ENCODE measurements at regions not wholly inside any gene's neighbourhood (a gene's known extent, or its start where the extent isn't known, plus 50 kb on each side); places are given as distances from the start of the nearest gene placed in this dataset.

DNA sequence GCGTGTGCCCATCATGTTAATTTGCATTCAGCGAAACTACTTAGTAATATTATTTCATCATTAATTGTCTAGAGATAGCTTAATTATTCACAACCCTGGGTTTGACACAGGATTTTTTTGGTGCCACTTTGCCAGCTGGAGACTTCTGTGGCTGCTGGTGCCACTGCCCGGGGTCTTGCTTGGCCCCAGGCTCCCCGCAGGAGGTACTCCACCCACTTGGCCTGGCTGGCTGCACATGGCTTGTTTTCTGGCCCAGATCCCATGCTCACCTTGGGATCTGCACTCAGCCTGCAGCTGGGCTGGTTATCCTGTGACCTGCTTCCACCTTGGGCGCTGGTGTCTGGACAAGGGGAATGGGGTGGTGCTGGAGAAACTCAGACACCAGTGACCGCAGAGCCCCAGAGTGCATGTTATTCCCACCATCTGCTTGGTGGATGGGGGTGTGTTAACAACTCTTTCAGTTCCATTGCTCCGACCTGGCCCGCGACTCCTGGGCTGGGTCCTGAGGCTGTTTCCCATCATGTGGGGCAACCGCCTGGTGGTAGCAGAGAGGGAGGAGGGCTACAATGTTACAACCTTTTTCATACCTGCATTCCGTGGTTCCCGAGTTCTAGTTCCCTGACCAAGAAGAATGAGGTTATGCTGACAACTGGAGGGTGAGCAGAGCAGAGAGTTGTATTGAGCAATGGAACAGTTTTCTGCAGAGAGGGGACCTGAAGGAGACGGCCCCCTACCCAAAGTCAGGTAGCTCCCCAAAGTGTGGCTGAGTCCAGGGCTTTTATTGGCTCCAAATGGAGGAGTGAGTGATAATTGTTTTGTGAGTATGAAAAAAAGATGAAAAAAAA is 1950.0 kb upstream of the IGFBP7 start:
- no peaks in the 10 kb centered on the region for H3K36me3 Mint-ChIP-seq (ENCODE audit: low read depth)
- intact Hi-C loops (cut with micrococcal nuclease), result no loop called here
- no peak overlapping the region for H3K27ac Mint-ChIP-seq
- peaks cover 4% of the 10 kb centered on the region for H3K9me3 Mint-ChIP-seq
- DNase-seq (no peak), ATAC-seq (ENCODE audit: low read depth) (no peak)
- H3K4me3 Mint-ChIP-seq, result no peak overlapping the region
- no peaks in the 10 kb centered on the region for H3K4me1 Mint-ChIP-seq
- ChIA-PET POLR2A (no interaction called here), CTCF (no interaction called here)
- TF ChIP-seq CTCF (IDR thresholded peaks at IDR 0.05), result no peak
- no peaks in the 10 kb centered on the region for H3K27me3 Mint-ChIP-seq

DNA sequence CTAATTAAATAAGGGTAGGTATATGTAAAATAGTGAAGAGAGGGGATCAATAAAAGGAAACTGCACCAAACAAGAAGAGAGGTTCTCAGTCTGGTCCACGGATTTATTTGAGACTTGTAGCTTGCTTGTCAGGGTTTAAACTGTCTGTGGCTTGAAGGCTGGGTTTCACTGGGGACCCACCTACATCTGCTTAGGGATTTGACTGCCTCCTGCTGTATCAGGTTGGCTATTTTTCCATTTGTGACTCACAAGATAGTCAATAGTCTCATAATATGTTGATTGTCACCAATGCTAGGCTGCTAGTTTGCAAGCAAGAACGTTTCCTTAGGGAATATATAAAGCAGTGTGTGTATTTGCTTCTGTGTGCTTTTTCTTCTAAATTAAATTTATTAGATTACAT is 1950.7 kb upstream of the IGFBP7 start:
- no peak for DNase-seq
- Mint-ChIP-seq H3K27me3 (no peaks in the 10 kb centered on the region), H3K9me3 (peaks cover 6% of the 10 kb centered on the region), H3K4me3 (no peak overlapping the region), H3K27ac (no peak overlapping the region), H3K4me1 (no peaks in the 10 kb centered on the region), H3K36me3 (ENCODE audit: low read depth) (no peaks in the 10 kb centered on the region)
- CTCF ChIA-PET, result no interaction called here
- no peak for TF ChIP-seq CTCF (IDR thresholded peaks at IDR 0.05)
- POLR2A ChIA-PET, result no interaction called here
- ATAC-seq (ENCODE audit: low read depth), result no peak
- intact Hi-C loops (cut with micrococcal nuclease), result no loop called here

- ATAC-seq (ENCODE audit: low read depth), result no peak
- no peak for TF ChIP-seq CTCF (IDR thresholded peaks at IDR 0.05)
- Mint-ChIP-seq H3K27ac (no peak overlapping the region), H3K4me3 (no peak overlapping the region), H3K36me3 (ENCODE audit: low read depth) (no peaks in the 10 kb centered on the region), H3K4me1 (no peaks in the 10 kb centered on the region), H3K27me3 (no peaks in the 10 kb centered on the region), H3K9me3 (peaks cover 10% of the 10 kb centered on the region)
- DNase-seq, result no peak
- POLR2A ChIA-PET, result no interaction called here
- CTCF ChIA-PET, result no interaction called here
- intact Hi-C loops (cut with micrococcal nuclease), result no loop called here
These were observed 1953.0 kb upstream of the IGFBP7 start for GRCh38 chr4:59063015-59063720.

DNA sequence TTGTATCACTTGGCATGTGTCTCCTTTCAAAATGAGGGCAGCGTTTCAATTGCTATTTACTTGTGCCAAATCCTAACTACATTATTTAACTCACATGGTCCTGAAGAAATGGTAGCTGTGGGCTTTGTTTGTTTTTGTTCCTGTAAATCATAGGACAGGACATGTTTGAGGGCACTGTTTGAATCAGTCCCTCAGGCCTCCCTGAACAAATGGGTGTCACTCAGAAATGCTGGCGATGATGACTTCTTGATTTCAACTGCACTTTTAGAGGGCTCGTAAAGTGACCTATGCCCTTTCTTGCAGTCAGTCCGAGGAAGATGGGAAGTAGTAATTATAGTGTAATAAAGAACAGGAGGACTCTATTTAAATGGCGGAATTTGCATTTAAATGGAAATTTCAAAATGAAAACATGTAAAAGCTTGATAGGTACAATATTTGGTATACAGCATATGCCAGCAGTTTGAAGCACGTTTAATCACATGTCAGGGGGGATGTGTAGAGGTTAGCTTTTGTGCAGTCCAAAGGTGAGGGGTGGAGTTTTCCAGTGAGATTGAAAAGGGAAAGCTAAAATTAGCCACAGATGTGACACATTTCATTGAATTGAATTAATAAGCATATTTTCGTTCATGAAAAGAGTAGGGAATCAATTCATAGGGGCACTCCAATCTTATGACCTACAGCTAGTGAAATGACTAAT is 1958.7 kb upstream of the IGFBP7 start:
- H3K4me3 Mint-ChIP-seq, result no peak overlapping the region
- no peak for TF ChIP-seq CTCF (IDR thresholded peaks at IDR 0.05)

GRCh38 chr4:59086410-59086809 is 1976.2 kb upstream of the IGFBP7 start:
- H3K27me3 Mint-ChIP-seq, result no peaks in the 10 kb centered on the region
- H3K4me1 Mint-ChIP-seq, result no peaks in the 10 kb centered on the region
- ATAC-seq (ENCODE audit: low read depth) (no peak), DNase-seq (no peak)
- no peak overlapping the region for H3K4me3 Mint-ChIP-seq
- intact Hi-C loops (cut with micrococcal nuclease), result no loop called here
- H3K27ac Mint-ChIP-seq, result no peak overlapping the region
- TF ChIP-seq CTCF (IDR thresholded peaks at IDR 0.05), result no peak
- H3K9me3 Mint-ChIP-seq, result no peaks in the 10 kb centered on the region
- ChIA-PET CTCF (no interaction called here), POLR2A (no interaction called here)
- H3K36me3 Mint-ChIP-seq (ENCODE audit: low read depth), result no peaks in the 10 kb centered on the region

More for the DNA sequence above, 1958.7 kb upstream of the IGFBP7 start:
- ATAC-seq (ENCODE audit: low read depth), result no peak
- Mint-ChIP-seq H3K27me3 (no peaks in the 10 kb centered on the region), H3K4me1 (no peaks in the 10 kb centered on the region), H3K36me3 (ENCODE audit: low read depth) (no peaks in the 10 kb centered on the region), H3K27ac (no peak overlapping the region), H3K9me3 (peaks cover 8% of the 10 kb centered on the region)
- intact Hi-C loops (cut with micrococcal nuclease), result no loop called here
- no peak for DNase-seq
- ChIA-PET CTCF (no interaction called here), POLR2A (no interaction called here)
